ENCODE measurements at regions not wholly inside any gene's neighbourhood (a gene's known extent, or its start where the extent isn't known, plus 50 kb on each side); places are given as distances from the start of the nearest gene placed in this dataset.

- no peak for DNase-seq (ENCODE audit: low read depth in 2 of 2)
Observed at GRCh38 chr12:27382924-27383323, 50.3 kb downstream of the BMAL2 start.

GRCh38 chr12:27383429-27384260 is 51.0 kb downstream of the BMAL2 start:
- DNase-seq (ENCODE audit: low read depth in 2 of 2) = peak; percentile 12 to 38

GRCh38 chr12:27384261-27384590 is 51.6 kb downstream of the BMAL2 start:
- DNase-seq (ENCODE audit: low read depth in 2 of 2) = no peak

- DNase-seq (ENCODE audit: low read depth in 2 of 2) = no peak
Observed at GRCh38 chr12:27385766-27386564, 53.3 kb downstream of the BMAL2 start.

GRCh38 chr12:27387473-27387872 is 54.8 kb downstream of the BMAL2 start:
- no peak for DNase-seq (ENCODE audit: low read depth in 2 of 2)

- DNase-seq (ENCODE audit: low read depth in 2 of 2) = no peak
Observed at GRCh38 chr12:27388650-27389049, 56.0 kb downstream of the BMAL2 start.

GRCh38 chr12:27394676-27395075 is 51.9 kb upstream of the SMCO2 start:
- no peak for DNase-seq (ENCODE audit: low read depth in 2 of 2)

- no peak for DNase-seq (ENCODE audit: low read depth in 2 of 2)
Observed at GRCh38 chr12:27396216-27396815, 50.2 kb upstream of the SMCO2 start.

Data from stimulated activated CD8-positive, alpha-beta memory T cell treated with anti-CD3 and anti-CD28 coated beads, Interleukin-2, amount 100 ng/mL, for 1 hour (primary cell).